ENCODE measurements at regions not wholly inside any gene's neighbourhood (a gene's known extent, or its start where the extent isn't known, plus 50 kb on each side); places are given as distances from the start of the nearest gene placed in this dataset.
"Not testable (repeated sequence)": the region's sequence is repeated elsewhere in the genome, so short reads cannot be mapped to it uniquely, and the experiment has no call there.

- Histone ChIP-seq H3K9ac (ENCODE audit: insufficient read depth, low read depth, low read length) (no peak overlapping the region), H3K4me1 (ENCODE audit: insufficient read depth, low read length) (no peaks in the 10 kb centered on the region), H3K4me2 (ENCODE audit: low read depth, low read length) (no peak overlapping the region), H3K79me2 (ENCODE audit: insufficient read depth, low read length) (no peaks in the 10 kb centered on the region), H2AFZ (ENCODE audit: low read length) (no peak overlapping the region), H3K36me3 (replicated peaks in 1 of 2; ENCODE audit: control insufficient read depth in 1 of 2, insufficient read depth in 2 of 2, low read length in 2 of 2) (no peaks in the 10 kb centered on the region), H3K27me3 (ENCODE audit: control insufficient read depth in 1 of 2, insufficient read depth in 2 of 2, low read length in 2 of 2) (no peaks in the 10 kb centered on the region), H3K4me3 (replicated peaks in 1 of 3; ENCODE audit: insufficient read depth in 1 of 3, low read depth in 2 of 3, low read length in 3 of 3) (no peak overlapping the region), H4K20me1 (ENCODE audit: insufficient read depth, low read length) (no peaks in the 10 kb centered on the region), H3K27ac (ENCODE audit: extremely low read length, insufficient read depth, low read length) (no peak overlapping the region), H3K9me3 (ENCODE audit: low read length) (no peaks in the 10 kb centered on the region)
- FAIRE-seq: no peak
- no peak for ATAC-seq
- CTCF ChIA-PET (ENCODE audit: low intra/inter-chr PET ratio, low total read pairs): no interaction called here
- POLR2A ChIA-PET: no interaction called here
- no TSS peak for BruUV-seq (replicated peaks)
- in situ Hi-C loops (cut with HindIII; ENCODE audit: extremely low pct_ligation_motif_present, low pct_unique_long_range_greater_than_20kb) (no loop called here), intact Hi-C loops (cut with micrococcal nuclease; ENCODE audit: unreplicated experiment) (no loop called here)
- DNase-seq (ENCODE audit: low spot score): no peak
- 54% methylated on average over 4 of the region's 4 CpGs for WGBS (ENCODE audit: low lambda C conversion rate)
- no peak for TF ChIP-seq KDM5B (CRISPR knock-in tag; IDR thresholded peaks at IDR 0.05; ENCODE audit: borderline replicate concordance)
- no peak for TF ChIP-seq BHLHE40 (IDR thresholded peaks at IDR 0.05; ENCODE audit: low read length)
- TF ChIP-seq ZNF557 (CRISPR knock-in tag; IDR thresholded peaks at IDR 0.05): no peak
- TF ChIP-seq MED8 (CRISPR knock-in tag; IDR thresholded peaks at IDR 0.05; ENCODE audit: insufficient replicate concordance): no peak
These were observed 557.7 kb upstream of the CDH5 start for GRCh38 chr16:65808790-65809189.

DNA sequence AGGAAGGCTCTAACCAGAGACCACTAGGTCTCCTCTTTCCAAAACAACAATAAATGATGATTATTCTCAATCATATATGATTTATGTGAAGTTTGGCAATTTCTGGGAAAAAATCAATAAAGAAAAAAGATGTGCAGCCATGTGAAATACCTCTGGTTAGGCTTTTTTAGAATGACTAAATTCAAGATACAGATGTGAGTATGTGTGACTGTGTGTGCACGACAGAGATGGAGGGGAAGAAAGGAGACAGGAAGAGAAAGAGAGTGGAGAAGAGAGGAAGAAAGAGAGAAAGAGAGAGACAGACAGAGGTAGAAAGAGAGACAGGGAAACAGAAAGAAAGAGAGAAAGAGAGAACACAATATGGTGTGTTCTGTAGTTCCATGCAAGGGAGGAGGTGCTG, 558.6 kb upstream of the CDH5 start:
- TF ChIP-seq ZNF549 (CRISPR knock-in tag; IDR thresholded peaks at IDR 0.05) (no peak), ZNF878 (CRISPR knock-in tag; IDR thresholded peaks at IDR 0.05) (no peak), STAT6 (CRISPR knock-in tag; IDR thresholded peaks at IDR 0.05; ENCODE audit: borderline replicate concordance) (no peak), ZNF576 (CRISPR knock-in tag; IDR thresholded peaks at IDR 0.05) (no peak), SP5 (CRISPR knock-in tag; IDR thresholded peaks at IDR 0.05; ENCODE audit: borderline replicate concordance, low read depth) (no peak), SP140L (CRISPR knock-in tag; IDR thresholded peaks at IDR 0.05; ENCODE audit: borderline replicate concordance) (no peak), CBX5 (CRISPR knock-in tag; IDR thresholded peaks at IDR 0.05; ENCODE audit: borderline replicate concordance) (no peak)
- BruUV-seq (replicated peaks): no TSS peak
- Histone ChIP-seq H3K4me2 (ENCODE audit: low read depth, low read length) (no peak overlapping the region), H3K79me2 (ENCODE audit: insufficient read depth, low read length) (no peaks in the 10 kb centered on the region), H3K27ac (ENCODE audit: extremely low read length, insufficient read depth, low read length) (no peak overlapping the region), H4K20me1 (ENCODE audit: insufficient read depth, low read length) (no peaks in the 10 kb centered on the region), H3K9me3 (ENCODE audit: low read length) (no peaks in the 10 kb centered on the region), H3K27me3 (ENCODE audit: control insufficient read depth in 1 of 2, insufficient read depth in 2 of 2, low read length in 2 of 2) (no peaks in the 10 kb centered on the region), H2AFZ (ENCODE audit: low read length) (no peak overlapping the region), H3K4me1 (ENCODE audit: insufficient read depth, low read length) (no peaks in the 10 kb centered on the region), H3K36me3 (replicated peaks in 1 of 2; ENCODE audit: control insufficient read depth in 1 of 2, insufficient read depth in 2 of 2, low read length in 2 of 2) (no peaks in the 10 kb centered on the region), H3K9ac (ENCODE audit: insufficient read depth, low read depth, low read length) (no peak overlapping the region), H3K4me3 (replicated peaks in 1 of 3; ENCODE audit: insufficient read depth in 1 of 3, low read depth in 2 of 3, low read length in 3 of 3) (no peak overlapping the region)
- ATAC-seq (no peak), DNase-seq (ENCODE audit: low spot score) (no peak), FAIRE-seq (no peak)
- in situ Hi-C loops (cut with HindIII; ENCODE audit: extremely low pct_ligation_motif_present, low pct_unique_long_range_greater_than_20kb) (no loop called here), intact Hi-C loops (cut with micrococcal nuclease; ENCODE audit: unreplicated experiment) (no loop called here)
- ChIA-PET POLR2A (no interaction called here), CTCF (ENCODE audit: low intra/inter-chr PET ratio, low total read pairs) (no interaction called here)
- 2% methylated on average over 1 of the region's 1 CpG for WGBS (ENCODE audit: low lambda C conversion rate)

GRCh38 chr16:65805704-65806103, 560.8 kb upstream of the CDH5 start:
- H3K4me3 ChIP-seq (replicated peaks in 1 of 3; ENCODE audit: insufficient read depth in 1 of 3, low read depth in 2 of 3, low read length in 3 of 3); H3K9ac ChIP-seq (ENCODE audit: insufficient read depth, low read depth, low read length); H3K79me2 ChIP-seq (ENCODE audit: insufficient read depth, low read length); H3K27me3 ChIP-seq (ENCODE audit: control insufficient read depth in 1 of 2, insufficient read depth in 2 of 2, low read length in 2 of 2); intact Hi-C loops (cut with micrococcal nuclease; ENCODE audit: unreplicated experiment); H2AFZ ChIP-seq (ENCODE audit: low read length); H3K9me3 ChIP-seq (ENCODE audit: low read length); DNase-seq (ENCODE audit: low spot score); H3K36me3 ChIP-seq (replicated peaks in 1 of 2; ENCODE audit: control insufficient read depth in 1 of 2, insufficient read depth in 2 of 2, low read length in 2 of 2); H4K20me1 ChIP-seq (ENCODE audit: insufficient read depth, low read length); CTCF ChIA-PET (ENCODE audit: low intra/inter-chr PET ratio, low total read pairs); FAIRE-seq; POLR2A ChIA-PET; BruUV-seq (replicated peaks); H3K27ac ChIP-seq (ENCODE audit: extremely low read length, insufficient read depth, low read length); ATAC-seq; H3K4me2 ChIP-seq (ENCODE audit: low read depth, low read length); in situ Hi-C loops (cut with HindIII; ENCODE audit: extremely low pct_ligation_motif_present, low pct_unique_long_range_greater_than_20kb); H3K4me1 ChIP-seq (ENCODE audit: insufficient read depth, low read length): not testable (repeated sequence)
